Activated T-cell treated with anti-CD3 and anti-CD28 coated beads, Interleukin-2, amount 50 U/mL, for 72 hours (primary cell): ENCODE measurements at regions not wholly inside any gene's neighbourhood (a gene's known extent, or its start where the extent isn't known, plus 50 kb on each side); places are given as distances from the start of the nearest gene placed in this dataset.

Source experiments
- ATAC-seq, 2 donors: fragments of 150-1000 bp; cut with Tn5 transposase; replicated peaks in 1 of 2; 2 replicates each; pipeline ENCODE4 v1.10.0; 2021; ENCODE audit warnings: moderate library complexity in 2 of 2, mild to moderate bottlenecking in 1 of 2
- DNase-seq, 2 donors: peaks; one replicate each; pipeline ENCODE4 v3.0.0; 2021 to 2022; ENCODE audit warnings: mixed read lengths in 1 of 2
- H3K27ac Mint-ChIP-seq: one replicate; pipeline ENCODE4 v1.8.0; 2022; ENCODE audit warnings: mild to moderate bottlenecking, moderate library complexity, mixed read lengths
- H3K27me3 Mint-ChIP-seq: one replicate; pipeline ENCODE4 v1.8.0; 2022; ENCODE audit warnings: low read depth, mixed read lengths
- H3K36me3 Mint-ChIP-seq, 2 donors: one replicate each; pipeline ENCODE4 v1.8.0; 2022; ENCODE audit warnings: mixed read lengths in 2 of 2, mild to moderate bottlenecking in 1 of 2; ENCODE audit not compliant: insufficient read depth in 2 of 2
- H3K4me1 Mint-ChIP-seq: one replicate; pipeline ENCODE4 v1.8.0; 2022; ENCODE audit warnings: low read depth, mixed read lengths
- H3K4me3 Mint-ChIP-seq, 2 donors: one replicate each; pipeline ENCODE4 v1.8.0; 2022; ENCODE audit warnings: mild to moderate bottlenecking in 2 of 2, mixed read lengths in 2 of 2, moderate library complexity in 2 of 2
- H3K9me3 Mint-ChIP-seq, 2 donors: one replicate each; pipeline ENCODE4 v1.8.0; 2022; ENCODE audit warnings: mixed read lengths in 2 of 2

DNA sequence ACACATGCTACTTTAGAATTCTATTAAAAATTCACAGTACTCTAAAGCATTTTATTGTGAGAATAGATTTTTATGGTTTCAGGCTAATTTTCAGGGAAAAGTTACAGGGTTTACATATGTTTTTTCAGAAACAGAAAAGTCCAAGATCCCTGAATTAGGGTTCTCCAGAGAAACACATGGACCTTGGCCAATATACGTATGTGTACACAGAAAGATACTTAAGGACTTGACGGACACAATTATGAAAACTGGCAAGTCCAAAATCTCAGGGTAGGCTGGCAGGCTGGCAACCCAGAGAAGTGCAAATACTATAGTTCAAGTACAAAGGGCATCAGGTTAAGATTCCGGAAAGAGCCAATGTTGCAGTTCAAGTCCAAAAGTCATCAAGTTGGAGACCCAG is 1897.8 kb upstream of the PCDH10 start:
- peaks cover 0 to 4% of the 10 kb centered on the region in 2 donors for H3K9me3 Mint-ChIP-seq
- ATAC-seq (no peak), DNase-seq (no peak)
- no peak overlapping the region for H3K27ac Mint-ChIP-seq
- H3K36me3 Mint-ChIP-seq = no peaks in the 10 kb centered on the region
- H3K27me3 Mint-ChIP-seq = no peaks in the 10 kb centered on the region
- no peaks in the 10 kb centered on the region for H3K4me1 Mint-ChIP-seq
- H3K4me3 Mint-ChIP-seq = no peak overlapping the region

DNA sequence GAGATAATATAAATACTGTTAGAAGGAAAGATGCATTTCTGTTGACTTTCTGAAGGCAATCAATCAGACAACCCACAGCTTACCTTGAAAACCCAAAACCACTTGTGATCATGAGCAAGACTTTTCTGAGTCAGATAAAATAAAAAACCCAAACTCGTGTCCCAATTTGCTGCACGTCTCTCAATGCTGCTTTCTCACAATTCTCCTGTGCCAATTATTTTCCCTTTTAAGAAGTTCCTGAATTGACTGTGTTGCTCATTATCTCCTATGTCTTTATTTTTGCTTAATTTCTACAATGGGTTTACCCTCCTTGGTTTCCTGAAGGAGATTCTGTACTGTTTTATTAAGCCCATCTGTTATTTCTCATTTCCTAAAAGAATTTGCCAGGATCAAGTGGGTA is 1891.9 kb upstream of the PCDH10 start:
- Mint-ChIP-seq H3K9me3 (peaks cover 2 to 3% of the 10 kb centered on the region in 2 donors), H3K4me3 (no peak overlapping the region), H3K27ac (no peak overlapping the region), H3K4me1 (no peaks in the 10 kb centered on the region), H3K27me3 (no peaks in the 10 kb centered on the region), H3K36me3 (no peaks in the 10 kb centered on the region)
- ATAC-seq (no peak), DNase-seq (no peak)

DNA sequence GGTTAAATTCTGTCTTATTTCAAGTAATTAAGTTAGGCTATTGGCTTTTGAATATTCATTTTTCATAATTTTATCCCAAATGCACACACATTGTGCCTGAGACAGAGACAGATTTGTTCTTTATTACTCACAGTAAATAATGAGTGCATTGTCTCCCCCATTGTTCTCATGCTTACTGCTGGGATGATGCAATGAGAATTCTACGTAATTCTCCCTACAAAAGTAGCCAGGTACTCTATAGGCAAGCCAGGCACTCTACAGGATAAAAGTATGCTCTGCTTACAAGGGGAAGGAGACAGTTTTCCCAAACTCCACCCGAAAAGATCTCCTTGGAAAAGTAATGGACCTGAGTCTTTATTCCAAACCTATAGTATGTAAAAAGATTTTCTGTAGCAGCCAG is 1890.7 kb upstream of the PCDH10 start:
- no peak overlapping the region for H3K27ac Mint-ChIP-seq

DNA sequence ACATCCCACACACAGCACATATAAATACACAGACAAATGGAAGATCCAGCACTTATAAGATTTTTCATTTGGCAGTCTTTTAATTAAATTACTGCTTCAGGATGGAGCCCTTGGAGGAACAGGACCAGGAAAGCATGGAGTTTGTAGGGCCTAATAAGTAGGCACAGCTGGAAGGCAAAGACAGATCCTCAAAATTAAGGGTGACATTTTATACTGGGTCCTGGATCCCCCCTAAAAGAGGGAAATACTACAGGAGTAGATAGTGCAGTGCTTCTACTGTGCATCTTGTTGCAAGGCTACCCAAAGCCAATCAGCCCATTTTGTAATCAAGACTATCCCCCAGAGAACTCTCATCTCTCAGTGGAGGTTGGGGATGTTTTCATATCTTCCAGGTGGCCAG is 1860.7 kb upstream of the PCDH10 start:
- Mint-ChIP-seq H3K27ac (no peak overlapping the region), H3K36me3 (peaks cover 3% of the 10 kb centered on the region in 2 donors), H3K9me3 (peaks cover 8 to 12% of the 10 kb centered on the region in 2 donors), H3K27me3 (no peaks in the 10 kb centered on the region), H3K4me3 (no peak overlapping the region), H3K4me1 (no peaks in the 10 kb centered on the region)
- no peak for ATAC-seq
- no peak for DNase-seq

More for the DNA sequence above, 1890.7 kb upstream of the PCDH10 start:
- ATAC-seq = no peak
- no peak for DNase-seq
- no peaks in the 10 kb centered on the region for H3K4me1 Mint-ChIP-seq
- H3K9me3 Mint-ChIP-seq = peaks cover 2 to 3% of the 10 kb centered on the region in 2 donors
- H3K27me3 Mint-ChIP-seq = no peaks in the 10 kb centered on the region
- H3K36me3 Mint-ChIP-seq = no peaks in the 10 kb centered on the region
- no peak overlapping the region for H3K4me3 Mint-ChIP-seq

DNA sequence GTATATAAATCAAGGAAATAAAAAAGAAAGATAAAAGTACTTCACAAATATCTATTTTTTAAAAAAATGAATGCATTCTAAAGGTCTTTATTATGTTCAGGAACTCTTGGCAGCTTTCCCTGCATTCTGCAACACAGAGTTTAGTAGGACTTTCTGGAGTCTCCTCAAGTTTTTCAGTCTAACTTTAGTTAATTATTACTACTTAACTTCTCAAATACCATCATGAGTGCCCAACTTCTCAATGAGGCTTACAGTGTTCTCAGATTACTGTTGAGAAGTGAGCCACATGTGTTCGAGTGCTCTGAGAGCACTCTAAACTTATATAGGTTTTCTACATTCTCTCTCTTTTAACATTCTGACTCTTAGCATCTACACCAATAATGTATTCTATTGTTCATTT is 1852.9 kb upstream of the PCDH10 start:
- Mint-ChIP-seq H3K27me3 (no peaks in the 10 kb centered on the region), H3K4me3 (no peak overlapping the region), H3K9me3 (peaks cover 4 to 5% of the 10 kb centered on the region in 2 donors), H3K36me3 (no peaks in the 10 kb centered on the region), H3K4me1 (no peaks in the 10 kb centered on the region), H3K27ac (no peak overlapping the region)
- ATAC-seq (no peak), DNase-seq (no peak)

DNA sequence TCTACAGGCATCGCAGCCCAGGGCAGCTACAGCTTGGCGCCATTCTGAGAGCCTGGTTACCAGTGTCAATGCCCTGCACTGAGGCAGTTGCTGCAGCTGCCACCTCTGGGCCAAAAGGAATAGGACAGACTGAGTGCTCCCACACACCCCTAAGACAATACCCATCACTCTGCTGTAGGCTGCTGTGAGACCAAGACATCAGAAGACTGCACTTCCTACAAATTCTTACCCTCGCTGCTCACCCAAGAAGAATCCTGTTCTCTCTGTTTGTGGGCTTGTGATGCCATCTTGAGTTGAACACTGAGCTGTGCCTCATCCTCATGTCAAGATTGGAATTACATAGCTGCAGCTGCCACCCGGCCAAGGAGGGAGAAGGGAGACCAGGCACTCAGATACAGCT is 1847.0 kb upstream of the PCDH10 start:
- no peak overlapping the region for H3K27ac Mint-ChIP-seq

DNA sequence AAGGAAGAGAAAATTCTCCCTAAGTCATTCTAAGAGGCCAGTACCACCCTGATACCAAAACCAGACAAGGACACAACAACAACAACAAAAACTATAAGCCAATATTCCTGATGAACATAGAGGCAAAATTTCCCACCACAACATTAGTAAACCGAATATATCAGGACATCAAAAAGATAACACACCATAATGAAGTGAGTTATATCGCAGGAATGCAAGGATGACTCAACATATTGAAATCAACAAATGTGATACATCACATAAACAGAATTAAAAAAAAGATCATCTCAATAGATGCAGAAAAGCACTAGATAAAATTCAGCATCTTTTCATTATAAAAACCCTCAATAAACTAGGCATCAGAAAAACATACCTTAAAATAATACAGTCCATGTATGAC is 1844.4 kb upstream of the PCDH10 start:
- Mint-ChIP-seq H3K4me1 (no peaks in the 10 kb centered on the region), H3K9me3 (peaks cover 8 to 10% of the 10 kb centered on the region in 2 donors), H3K27ac (no peak overlapping the region), H3K4me3 (no peak overlapping the region), H3K27me3 (no peaks in the 10 kb centered on the region), H3K36me3 (no peaks in the 10 kb centered on the region)
- no peak for ATAC-seq
- DNase-seq = no peak

More for the DNA sequence above, 1847.0 kb upstream of the PCDH10 start:
- Mint-ChIP-seq H3K4me3 (no peak overlapping the region), H3K27me3 (no peaks in the 10 kb centered on the region), H3K4me1 (no peaks in the 10 kb centered on the region), H3K9me3 (peaks cover 8 to 10% of the 10 kb centered on the region in 2 donors), H3K36me3 (no peaks in the 10 kb centered on the region)
- DNase-seq (no peak), ATAC-seq (no peak)

DNA sequence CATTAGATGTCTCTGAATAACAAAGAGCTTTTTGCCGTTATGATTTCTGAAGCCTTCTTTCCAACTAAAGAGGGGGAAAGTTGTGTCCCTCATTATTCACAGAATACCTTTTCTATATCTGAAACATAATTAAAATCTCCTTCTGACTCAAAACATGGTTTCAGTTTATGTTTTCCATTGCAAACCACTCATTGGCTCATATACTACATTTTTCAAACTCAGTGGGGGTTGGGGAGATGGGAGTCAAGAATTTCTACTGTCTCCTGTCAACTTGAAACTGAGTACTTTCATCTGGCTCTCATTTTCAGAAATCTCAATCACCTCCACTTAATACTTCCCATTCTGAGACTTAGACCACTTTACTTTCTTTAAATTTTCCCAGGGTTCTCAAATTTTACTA is 1839.5 kb upstream of the PCDH10 start:
- Mint-ChIP-seq H3K4me1 (no peaks in the 10 kb centered on the region), H3K36me3 (no peaks in the 10 kb centered on the region), H3K27ac (no peak overlapping the region), H3K27me3 (no peaks in the 10 kb centered on the region), H3K9me3 (peaks cover 0 to 5% of the 10 kb centered on the region in 2 donors), H3K4me3 (no peak overlapping the region)
- no peak for DNase-seq
- ATAC-seq = no peak

DNA sequence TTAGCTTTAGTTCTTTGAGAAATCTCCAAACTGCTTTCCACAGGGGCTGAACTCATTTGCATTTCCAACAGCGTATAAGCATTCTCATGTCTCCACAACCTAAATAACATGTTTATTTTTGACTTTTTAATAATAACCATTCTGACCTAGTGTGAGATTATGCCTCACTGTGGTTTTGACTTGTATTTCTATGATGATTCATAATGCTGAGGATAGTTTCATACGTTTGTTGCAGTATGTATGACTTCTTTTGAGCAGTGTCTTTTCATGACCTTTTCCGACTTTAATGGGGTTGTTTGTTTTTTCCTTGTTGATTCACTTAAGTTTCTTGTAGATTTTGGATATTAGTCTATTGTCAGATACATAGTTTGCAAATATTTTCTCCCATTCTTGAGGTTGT is 1833.0 kb upstream of the PCDH10 start:
- DNase-seq (no peak), ATAC-seq (no peak)
- H3K4me1 Mint-ChIP-seq = no peaks in the 10 kb centered on the region
- no peaks in the 10 kb centered on the region for H3K27me3 Mint-ChIP-seq
- no peak overlapping the region for H3K27ac Mint-ChIP-seq
- H3K9me3 Mint-ChIP-seq = peaks cover 2 to 5% of the 10 kb centered on the region in 2 donors
- H3K4me3 Mint-ChIP-seq = no peak overlapping the region
- no peaks in the 10 kb centered on the region for H3K36me3 Mint-ChIP-seq

DNA sequence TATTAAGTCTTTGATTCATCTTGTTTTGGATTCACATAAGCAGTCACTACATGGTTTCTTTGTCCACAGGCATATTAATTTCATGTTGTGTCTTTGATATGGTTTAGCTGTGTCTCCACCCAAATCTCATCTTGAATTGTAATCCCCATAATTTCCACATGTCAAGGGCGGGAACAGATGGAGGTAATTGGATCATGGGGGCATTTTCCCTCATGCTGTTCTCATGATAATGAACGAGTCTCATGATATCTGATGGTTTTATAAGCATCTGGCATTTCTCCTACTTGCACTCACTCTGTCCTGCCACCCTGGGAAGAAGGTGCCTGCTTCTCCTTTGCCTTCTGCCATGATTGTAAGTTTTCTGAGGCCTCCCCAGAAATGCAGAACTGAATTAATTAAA is 1811.2 kb upstream of the PCDH10 start:
- Mint-ChIP-seq H3K36me3 (no peaks in the 10 kb centered on the region), H3K27me3 (no peaks in the 10 kb centered on the region), H3K4me1 (no peaks in the 10 kb centered on the region), H3K4me3 (no peak overlapping the region), H3K27ac (no peak overlapping the region), H3K9me3 (peaks cover 2 to 3% of the 10 kb centered on the region in 2 donors)
- ATAC-seq (no peak), DNase-seq (no peak)

DNA sequence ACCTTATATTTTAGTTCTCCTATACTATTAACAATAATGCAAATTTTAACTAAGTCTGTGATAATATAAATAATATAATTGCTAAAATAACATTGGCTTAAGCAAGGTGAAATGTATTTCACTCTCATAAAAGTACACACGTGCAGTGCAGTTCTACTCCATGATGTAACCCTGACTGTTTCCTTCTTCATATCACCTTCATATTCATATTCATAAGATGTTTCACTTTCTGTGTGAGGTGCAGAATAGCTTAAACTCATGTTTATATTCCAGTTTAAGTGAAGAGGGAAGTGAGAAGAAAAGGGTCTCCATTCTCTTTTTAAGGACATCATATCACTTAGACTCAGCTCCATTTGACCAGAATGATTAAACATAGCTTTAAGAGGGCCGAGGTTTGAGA is 1810.0 kb upstream of the PCDH10 start:
- Mint-ChIP-seq H3K27me3 (no peaks in the 10 kb centered on the region), H3K27ac (no peak overlapping the region), H3K4me3 (no peak overlapping the region), H3K36me3 (no peaks in the 10 kb centered on the region), H3K9me3 (peaks cover 0 to 5% of the 10 kb centered on the region in 2 donors), H3K4me1 (no peaks in the 10 kb centered on the region)
- ATAC-seq (no peak), DNase-seq (no peak)

DNA sequence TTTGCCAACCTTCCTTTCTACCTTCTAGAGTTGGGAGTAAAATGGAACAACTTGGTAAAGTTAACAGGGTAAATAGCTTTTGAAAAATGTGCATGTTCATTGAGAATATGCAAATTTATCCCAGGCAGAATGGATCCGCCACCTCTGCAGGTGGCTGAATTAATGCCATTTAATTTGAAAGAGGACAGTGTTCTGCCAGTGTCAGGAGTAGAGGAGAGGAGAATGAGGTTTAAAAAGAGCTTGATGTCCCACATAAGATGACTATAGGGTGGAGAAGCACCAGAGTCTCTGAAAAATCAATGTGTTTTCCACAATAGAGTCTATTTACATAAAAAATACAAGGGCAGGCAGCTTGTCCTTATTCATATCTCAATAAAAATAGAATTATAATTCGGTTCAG is 1804.3 kb upstream of the PCDH10 start:
- H3K4me1 Mint-ChIP-seq = no peaks in the 10 kb centered on the region
- H3K9me3 Mint-ChIP-seq = peaks cover 2% of the 10 kb centered on the region in 2 donors
- DNase-seq = no peak
- no peaks in the 10 kb centered on the region for H3K36me3 Mint-ChIP-seq
- H3K27ac Mint-ChIP-seq = no peak overlapping the region
- H3K4me3 Mint-ChIP-seq = no peak overlapping the region
- H3K27me3 Mint-ChIP-seq = no peaks in the 10 kb centered on the region
- no peak for ATAC-seq

DNA sequence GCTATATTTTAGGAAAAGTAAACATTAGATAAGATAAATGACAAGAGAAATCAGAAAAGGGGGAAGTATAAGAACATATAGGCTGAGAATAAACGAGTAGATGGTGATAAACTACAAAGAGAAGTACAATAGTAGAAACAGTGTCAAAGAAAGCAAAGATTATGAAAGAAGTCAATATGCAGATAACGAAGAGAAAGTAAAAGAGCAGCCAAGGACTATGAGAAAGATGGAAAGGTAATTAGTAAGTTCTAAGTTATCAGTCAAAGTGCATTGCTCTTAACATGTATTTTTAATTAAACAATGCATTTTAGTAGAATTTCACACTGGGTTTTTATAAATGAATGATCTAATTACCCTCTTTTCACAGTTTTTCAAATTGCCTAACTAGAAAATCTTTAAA is 1801.3 kb upstream of the PCDH10 start:
- Mint-ChIP-seq H3K36me3 (no peaks in the 10 kb centered on the region), H3K4me3 (no peak overlapping the region), H3K27me3 (no peaks in the 10 kb centered on the region), H3K4me1 (no peaks in the 10 kb centered on the region), H3K9me3 (peaks cover 2% of the 10 kb centered on the region in 2 donors), H3K27ac (no peak overlapping the region)
- DNase-seq (no peak), ATAC-seq (no peak)

DNA sequence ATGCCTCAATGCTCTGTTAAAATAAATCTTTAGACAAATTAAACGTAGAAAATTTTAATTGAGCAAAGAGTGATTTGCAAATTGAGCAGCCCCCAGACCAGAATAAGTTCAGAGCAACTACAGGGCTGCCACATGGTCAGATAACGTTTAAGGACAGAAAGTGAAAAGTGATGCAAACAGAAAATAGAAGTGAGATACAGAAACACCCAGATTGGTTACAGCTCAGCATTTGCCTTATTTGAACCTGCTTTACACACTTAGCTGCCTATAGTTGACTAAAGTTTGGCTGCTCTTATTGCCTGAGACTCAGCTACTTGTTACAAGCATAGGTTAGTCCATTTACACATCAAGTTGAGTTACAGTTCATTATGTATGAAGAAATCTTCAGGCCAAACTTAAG is 1800.8 kb upstream of the PCDH10 start:
- no peaks in the 10 kb centered on the region for H3K27me3 Mint-ChIP-seq
- no peak for DNase-seq
- peaks cover 0 to 1% of the 10 kb centered on the region in 2 donors for H3K36me3 Mint-ChIP-seq
- no peak overlapping the region for H3K27ac Mint-ChIP-seq
- H3K4me3 Mint-ChIP-seq = no peak overlapping the region
- ATAC-seq = no peak
- peaks cover 0 to 2% of the 10 kb centered on the region in 2 donors for H3K9me3 Mint-ChIP-seq
- H3K4me1 Mint-ChIP-seq = no peaks in the 10 kb centered on the region
